SKM-1 treated with dmso at 0.1 percent for 144 hours (cell line): ENCODE measurements at regions not wholly inside any gene's neighbourhood (a gene's known extent, or its start where the extent isn't known, plus 50 kb on each side); places are given as distances from the start of the nearest gene placed in this dataset.

Experiments used
- DNase-seq: peaks from one replicate; lab custom pipeline; 2025; ENCODE audit not compliant: unreplicated experiment; lab: John Stamatoyannopoulos, UW

GRCh38 chr12:18965203-18965602 lies 164.3 kb upstream of the PLEKHA5 start:
- DNase-seq = no peak

- DNase-seq = no peak
Measured at GRCh38 chr12:18966954-18967353, 162.6 kb upstream of the PLEKHA5 start.

- DNase-seq = no peak
Measured at GRCh38 chr12:18967814-18968213, 161.7 kb upstream of the PLEKHA5 start.

GRCh38 chr12:18969512-18969911 lies 160.0 kb upstream of the PLEKHA5 start:
- DNase-seq = no peak

- no peak for DNase-seq
Measured at GRCh38 chr12:18970603-18971002, 158.9 kb upstream of the PLEKHA5 start.

- no peak for DNase-seq
Measured at GRCh38 chr12:18971932-18972331, 157.6 kb upstream of the PLEKHA5 start.

- DNase-seq = no peak
Measured at GRCh38 chr12:18975933-18976332, 153.6 kb upstream of the PLEKHA5 start.

- DNase-seq = no peak
Measured at GRCh38 chr12:18979401-18980126, 150.0 kb upstream of the PLEKHA5 start.

- DNase-seq = no peak
Measured at GRCh38 chr12:18981732-18982131, 147.8 kb upstream of the PLEKHA5 start.

GRCh38 chr12:18982226-18982949 lies 147.1 kb upstream of the PLEKHA5 start:
- no peak for DNase-seq

GRCh38 chr12:18983854-18984253 lies 145.7 kb upstream of the PLEKHA5 start:
- DNase-seq = no peak

GRCh38 chr12:18990856-18991255 lies 138.7 kb upstream of the PLEKHA5 start:
- no peak for DNase-seq

- no peak for DNase-seq
Measured at GRCh38 chr12:18992336-18992735, 137.2 kb upstream of the PLEKHA5 start.

GRCh38 chr12:18998343-18999261 lies 130.9 kb upstream of the PLEKHA5 start:
- DNase-seq = no peak

GRCh38 chr12:19000836-19001235 lies 128.7 kb upstream of the PLEKHA5 start:
- no peak for DNase-seq

- DNase-seq = no peak
Measured at GRCh38 chr12:19002216-19002615, 127.3 kb upstream of the PLEKHA5 start.

- no peak for DNase-seq
Measured at GRCh38 chr12:19003141-19003540, 126.4 kb upstream of the PLEKHA5 start.

GRCh38 chr12:19003987-19004619 lies 125.4 kb upstream of the PLEKHA5 start:
- DNase-seq = no peak

- DNase-seq = no peak
Measured at GRCh38 chr12:19005257-19005801, 124.2 kb upstream of the PLEKHA5 start.

GRCh38 chr12:19006626-19007137 lies 122.9 kb upstream of the PLEKHA5 start:
- DNase-seq = no peak

GRCh38 chr12:19008102-19008501 lies 121.4 kb upstream of the PLEKHA5 start:
- DNase-seq = no peak
